ENCODE measurements at regions not wholly inside any gene's neighbourhood (a gene's known extent, or its start where the extent isn't known, plus 50 kb on each side); places are given as distances from the start of the nearest gene placed in this dataset.
A peak's percentile ranks its signal among the peaks of the same experiment; 100 is the strongest.
"Not testable (repeated sequence)": the region's sequence is repeated elsewhere in the genome, so short reads cannot be mapped to it uniquely, and the experiment has no call there.

DNA sequence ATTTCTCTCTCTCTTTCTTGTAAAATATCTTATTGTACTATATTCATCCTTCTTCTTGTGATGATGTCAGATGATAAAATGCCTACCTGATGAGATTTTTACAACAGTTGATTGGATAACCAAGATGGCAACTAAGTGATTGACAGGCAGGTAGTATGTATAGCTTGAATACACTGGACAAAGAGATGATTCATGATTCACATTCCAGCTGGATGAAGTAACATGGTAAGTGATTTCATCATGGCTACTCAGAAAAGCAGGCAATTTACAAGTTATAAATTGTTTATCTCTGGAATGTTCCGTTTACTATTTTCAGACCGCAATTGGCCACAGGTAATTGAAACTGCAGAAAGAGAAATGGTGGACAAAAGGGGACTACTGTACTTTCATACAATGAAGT is 1471.7 kb upstream of the C9orf72 start:
- DNase-seq = peak in 1 of 2 experiments; percentile 4

DNA sequence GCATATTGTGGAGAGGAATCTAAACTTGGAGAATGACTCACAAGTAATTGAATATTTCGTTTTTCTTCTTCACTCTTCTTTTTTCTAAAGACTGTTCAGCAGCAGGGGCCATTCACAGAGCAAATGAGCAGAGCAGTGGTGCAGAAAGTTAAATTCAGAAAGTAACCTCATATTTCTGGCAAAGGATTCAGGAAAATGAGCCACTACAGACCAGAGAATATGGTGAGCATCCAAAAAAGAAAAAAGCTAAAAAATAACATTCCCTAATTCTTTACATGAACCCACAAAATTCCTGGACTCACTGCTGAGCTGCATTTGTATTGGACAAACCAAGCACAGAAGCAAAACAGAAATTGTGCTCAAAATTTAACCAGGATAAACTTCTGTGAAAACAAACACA is 1486.8 kb upstream of the C9orf72 start:
- no peak for DNase-seq

DNA sequence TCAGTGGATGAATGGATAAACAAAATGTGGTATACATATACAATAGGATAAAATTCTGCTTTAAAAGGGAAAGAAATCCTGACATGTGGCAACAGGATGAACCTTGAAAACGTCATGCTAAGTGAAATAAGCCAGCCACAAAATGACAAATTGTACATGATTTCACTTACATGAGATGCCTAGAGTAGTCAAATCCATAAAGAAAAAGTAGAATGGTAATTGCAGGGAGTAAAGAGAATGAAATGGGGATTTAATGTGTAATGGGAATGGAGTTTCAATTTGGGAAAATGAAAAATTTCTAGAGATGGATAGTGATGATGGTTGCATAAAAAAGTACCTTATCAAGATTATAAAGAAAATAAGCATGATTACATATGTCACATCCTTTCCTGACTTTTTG is 1489.2 kb upstream of the C9orf72 start:
- no peak for DNase-seq

DNA sequence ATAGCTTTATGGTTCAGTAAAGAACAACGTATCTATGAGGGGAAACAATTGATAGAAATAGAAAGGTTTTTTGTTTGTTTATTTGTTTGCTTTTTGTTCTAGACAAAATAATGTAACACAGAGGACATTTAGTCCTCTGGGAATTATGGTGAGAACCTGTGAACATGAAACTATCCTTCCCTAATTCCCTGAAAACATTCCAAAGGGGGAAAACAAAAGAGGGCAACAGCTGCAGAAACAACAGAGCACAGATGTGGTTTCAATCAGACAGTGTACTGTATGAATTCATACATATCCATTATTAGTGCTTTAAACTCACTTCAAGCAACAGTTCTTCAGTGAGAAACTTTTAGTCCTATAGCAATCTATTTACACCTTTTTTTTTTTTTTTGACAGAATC is 1489.8 kb upstream of the C9orf72 start:
- DNase-seq = no peak

DNA sequence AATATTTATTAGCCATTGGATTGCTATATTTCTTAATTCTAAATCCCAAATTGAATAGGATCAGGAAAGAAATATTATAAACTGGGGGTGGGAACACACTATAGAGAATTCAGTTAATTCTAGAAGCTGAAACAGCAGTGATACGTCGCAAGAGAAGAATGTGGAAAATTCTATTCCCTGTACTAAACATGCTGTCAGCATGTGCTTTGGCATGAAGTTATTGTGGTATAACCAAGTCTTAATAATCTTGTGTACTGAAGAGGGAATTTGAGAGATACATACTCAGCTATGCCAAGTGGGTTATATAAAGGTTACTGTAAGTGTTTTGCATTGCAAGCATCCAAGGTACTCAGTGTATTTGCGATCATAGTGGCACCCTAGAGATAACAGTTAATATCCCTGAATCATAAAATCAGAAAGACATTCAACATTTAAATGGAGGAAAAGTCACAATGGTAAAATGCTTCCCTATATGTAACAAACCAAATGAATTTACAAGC is 1492.9 kb upstream of the C9orf72 start:
- DNase-seq = no peak

DNA sequence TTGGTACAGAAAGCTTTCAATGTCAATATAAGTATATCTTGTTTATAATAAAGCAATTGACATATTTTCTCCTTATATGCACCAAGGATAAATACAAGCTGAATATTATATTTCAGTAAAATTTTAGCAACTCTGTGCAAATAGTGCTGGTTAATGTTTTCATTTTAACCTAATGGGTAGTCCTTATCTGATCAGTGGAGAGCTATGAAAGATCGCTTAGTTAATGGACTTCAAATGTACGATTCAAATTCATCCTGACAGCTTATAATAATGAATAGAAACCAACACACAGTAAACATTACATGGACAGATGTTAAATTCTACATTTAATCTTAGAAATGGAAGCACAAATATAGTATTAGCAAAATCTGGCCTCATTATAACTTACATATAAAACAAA is 1495.2 kb upstream of the C9orf72 start:
- DNase-seq = no peak

DNA sequence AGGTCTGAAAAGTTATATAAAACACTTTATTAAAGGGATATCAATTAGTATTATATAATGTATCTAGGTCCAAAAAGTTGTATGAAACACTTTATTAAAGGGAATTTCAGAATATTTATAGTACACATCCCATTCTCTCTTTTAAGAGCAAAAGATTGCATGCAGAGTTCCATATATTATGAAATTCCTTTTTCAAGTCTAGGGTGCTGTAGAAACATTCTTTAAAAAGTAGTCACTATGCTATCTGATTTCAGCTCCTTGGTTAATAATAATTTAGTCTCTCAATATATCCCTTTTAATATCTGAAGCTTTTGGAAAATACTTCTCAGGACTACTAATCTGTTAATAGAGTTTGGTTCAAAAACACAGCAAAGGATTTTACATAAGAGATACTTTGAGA is 1496.1 kb upstream of the C9orf72 start:
- no peak for DNase-seq

DNA sequence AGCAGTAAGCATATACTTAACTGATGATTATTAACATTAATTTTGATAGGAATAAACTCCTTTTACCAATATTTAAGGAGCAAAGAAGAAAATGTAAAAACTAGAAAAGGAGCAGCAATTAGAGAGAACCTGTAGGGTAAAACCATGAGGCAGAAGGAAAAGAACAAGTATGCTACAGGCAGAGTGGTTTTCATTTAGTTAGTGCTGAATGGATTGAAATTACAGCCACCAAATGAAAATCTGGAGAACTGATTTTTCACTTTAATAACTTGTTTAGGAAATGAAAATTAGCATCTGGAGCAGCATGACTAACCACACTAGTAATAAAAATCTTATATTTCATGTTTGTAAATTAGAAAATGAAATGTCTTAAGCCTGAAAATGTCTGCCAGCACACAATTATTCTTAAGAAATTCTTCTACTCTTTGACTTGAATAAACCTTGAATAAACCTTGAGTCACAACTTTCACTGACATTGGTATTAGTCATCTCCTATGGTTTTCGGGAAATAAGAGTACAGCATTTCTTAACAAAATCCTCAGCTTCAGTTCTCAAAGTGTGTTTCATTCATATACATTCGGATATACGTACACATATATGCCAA is 1504.9 kb upstream of the C9orf72 start:
- DNase-seq = peak in 1 of 2 experiments; percentile 3

DNA sequence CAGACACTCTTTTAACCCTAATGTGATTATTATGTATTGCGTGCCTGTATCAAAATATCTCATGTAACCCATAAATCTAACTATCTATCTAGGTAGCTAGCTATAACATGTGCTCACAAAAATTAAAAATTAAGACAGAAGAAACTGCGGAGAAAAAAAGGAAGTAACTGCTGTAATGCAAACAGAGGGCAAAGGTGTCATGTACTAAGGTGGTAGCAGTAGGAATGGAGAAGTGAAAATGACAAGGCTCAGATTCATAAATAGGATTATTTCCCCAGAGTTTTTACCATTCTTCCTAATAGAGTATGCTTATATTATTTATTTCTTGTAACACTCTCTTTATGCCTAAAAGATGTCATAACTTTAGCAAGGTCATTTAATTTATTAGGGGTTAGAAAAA is 1527.5 kb upstream of the C9orf72 start:
- no peak for DNase-seq

DNA sequence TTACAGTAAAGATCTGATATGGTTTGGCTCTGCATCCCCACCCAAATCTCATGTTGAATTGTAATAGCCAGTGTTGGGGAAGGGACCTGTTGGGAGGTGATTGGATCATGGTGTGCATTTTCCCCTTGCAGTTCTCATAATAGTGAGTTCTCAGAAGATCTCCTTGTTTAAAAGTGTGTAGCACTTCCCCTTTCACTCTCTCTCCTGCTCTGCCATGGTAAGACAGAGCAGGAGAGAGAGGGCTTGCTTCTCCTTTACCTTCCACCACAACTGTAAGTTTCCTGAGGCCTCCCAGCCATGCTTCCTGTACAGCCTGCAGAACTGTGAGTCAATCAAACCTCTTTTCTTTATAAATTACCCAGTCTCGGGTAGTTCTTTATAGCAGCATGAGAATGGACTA is 1530.9 kb upstream of the C9orf72 start:
- DNase-seq = not testable (repeated sequence)

DNA sequence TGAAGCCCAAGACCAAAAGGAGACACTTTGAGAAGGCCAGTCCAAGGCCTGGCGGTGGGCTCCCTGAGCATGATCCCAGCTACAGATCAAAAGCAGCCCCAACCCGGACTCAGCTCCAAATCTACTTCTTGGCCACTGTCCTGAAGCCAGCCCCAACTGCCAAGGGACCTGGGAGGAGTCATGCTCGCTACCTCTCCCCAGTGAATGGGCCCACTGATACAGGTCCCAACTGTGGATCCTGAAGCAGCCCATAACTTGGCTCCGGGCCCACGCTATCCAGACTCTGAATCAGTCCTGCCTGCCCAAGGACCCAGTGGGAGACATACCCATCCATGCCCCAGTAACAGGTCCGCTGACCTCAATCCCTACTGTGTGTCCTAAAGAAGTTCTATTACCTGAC is 1545.3 kb upstream of the C9orf72 start:
- no peak for DNase-seq

DNA sequence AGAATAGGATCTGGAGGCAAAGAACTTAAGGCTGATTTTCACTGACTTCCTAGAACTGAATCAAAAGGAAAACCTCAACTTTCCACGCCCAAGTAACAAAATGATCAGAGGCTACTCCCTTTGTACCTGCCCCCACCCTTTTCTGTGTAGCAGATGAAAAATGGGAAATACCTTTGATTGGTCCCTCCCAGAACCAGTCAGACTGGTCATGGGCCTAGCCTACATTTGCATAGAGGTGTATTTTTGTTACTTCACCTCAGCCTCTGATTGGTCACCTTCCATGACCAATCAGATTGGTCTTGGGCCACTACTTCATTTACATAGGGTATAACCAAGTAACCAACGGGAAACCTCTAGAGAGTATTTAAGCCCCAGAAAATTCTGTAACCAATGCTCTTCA is 1553.5 kb upstream of the C9orf72 start:
- no peak for DNase-seq

DNA sequence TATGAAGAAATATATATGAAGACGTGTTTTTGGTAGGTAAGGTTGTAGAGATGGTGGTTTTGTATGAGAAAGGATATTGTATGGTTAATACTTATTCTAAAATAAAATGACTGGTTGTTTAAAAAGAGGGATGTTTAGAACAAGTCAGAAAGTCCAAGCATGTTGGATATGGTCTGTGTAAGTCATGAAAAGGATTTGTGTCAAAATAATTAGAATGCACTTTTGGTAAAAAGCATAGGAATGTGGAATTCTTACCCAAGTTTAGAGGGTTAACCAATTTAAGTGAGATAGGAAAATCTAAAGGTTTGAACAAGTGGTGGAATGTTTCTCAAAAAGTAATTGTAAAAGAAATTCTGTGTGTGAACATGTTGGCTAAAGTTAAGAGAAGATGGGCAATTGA is 1556.5 kb upstream of the C9orf72 start:
- no peak for DNase-seq

DNA sequence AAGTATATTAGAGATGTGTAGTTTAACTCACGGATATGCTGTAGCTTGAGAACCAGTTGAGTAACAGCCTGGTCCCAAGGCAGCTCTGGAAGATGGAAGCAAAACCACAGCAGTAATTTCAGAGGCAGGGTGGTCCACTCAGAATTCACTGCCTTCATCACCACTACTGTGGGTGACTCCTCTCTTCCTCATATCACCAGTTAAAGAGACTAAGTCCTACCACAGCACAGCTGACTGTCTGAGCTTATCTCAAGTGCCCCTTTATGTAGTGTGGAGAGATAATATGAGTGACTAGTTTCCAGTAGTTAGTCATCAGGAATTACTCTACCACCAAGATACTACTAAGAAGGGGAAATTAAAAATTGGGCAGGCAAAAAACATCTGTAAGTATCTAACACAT is 1571.2 kb upstream of the C9orf72 start:
- DNase-seq = no peak

DNA sequence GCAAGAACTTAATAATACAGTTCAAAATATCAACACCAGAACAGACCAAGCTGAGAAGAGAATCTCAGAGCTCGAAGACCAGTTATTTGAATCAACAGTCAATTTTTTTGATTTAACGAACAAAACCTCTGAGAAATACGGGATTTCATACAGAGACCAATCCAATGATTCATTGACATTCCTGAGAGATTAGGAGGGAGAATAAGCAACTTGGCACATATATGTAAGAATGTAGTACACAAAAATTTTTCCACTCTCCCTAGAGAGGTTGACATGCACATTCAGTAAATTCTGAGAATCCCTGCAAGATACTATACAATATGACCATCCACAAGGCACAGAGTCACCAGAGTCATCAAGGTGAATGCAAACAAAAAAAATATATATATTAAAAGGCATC is 1577.3 kb upstream of the C9orf72 start:
- DNase-seq = no peak

DNA sequence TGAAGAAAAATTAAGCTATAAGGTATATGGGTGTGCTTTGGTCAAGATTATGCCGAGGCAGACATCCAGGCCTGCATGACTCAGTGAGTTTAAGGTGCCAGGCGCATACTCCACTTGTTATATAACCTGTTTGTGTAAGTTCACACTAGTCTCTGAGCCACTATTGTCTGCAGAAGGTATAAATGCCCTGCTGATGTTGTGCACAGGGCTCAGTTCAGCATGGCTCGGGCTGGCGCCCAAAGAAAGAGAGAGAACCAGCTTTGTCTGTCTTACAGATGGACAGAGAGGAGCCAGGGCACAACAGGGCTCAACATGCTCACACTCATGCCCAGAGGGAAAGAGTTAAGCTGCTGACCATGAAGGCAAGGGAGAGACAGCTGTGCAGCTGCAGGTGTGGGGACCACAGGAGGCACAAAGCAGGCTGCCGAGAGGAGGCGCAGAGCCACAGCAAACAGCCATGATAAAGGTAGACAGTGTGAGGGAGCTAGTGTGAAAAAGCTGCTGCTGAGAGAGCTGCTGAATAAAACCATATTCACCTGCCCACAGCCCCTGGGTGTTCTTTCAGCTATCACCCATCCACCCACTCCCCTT is 1587.6 kb upstream of the C9orf72 start:
- DNase-seq = no peak

DNA sequence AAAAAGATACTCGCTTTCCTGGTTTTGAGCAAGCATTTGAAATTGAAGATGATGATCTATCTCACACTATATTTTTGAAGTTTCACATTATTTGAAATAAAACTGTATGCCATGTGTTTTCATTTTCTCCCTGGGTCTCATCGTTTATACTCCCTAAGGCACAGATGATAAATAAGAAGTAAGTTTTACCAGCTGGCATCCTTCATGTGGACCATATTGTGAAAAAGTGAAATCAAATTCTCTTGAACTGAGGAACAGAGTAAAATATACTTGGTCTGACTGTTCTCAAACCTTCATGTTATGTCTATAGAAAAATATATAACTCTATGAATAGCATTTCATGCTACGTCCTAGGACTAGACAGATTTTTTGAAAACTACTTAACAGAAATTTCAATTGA is 1600.9 kb upstream of the C9orf72 start:
- DNase-seq = no peak

DNA sequence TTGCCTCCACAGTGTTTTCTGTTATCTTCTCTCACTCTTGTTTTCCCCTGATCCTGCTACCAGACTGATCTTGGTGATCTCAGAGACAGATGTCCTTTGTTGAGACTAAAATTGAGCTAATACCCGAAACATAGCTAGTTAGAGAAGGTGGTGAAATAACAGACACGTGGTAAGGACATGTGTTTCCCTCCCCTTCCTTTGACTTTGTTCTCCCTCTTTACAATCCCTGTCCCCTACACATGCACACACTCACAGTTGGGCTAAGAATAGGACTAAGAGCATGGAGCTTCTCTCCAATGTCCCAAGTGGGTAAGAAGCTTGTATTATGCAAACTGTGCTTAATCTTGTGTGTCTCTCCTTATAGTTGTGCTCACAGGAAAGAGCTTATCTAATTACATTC is 1603.0 kb upstream of the C9orf72 start:
- DNase-seq = no peak

DNA sequence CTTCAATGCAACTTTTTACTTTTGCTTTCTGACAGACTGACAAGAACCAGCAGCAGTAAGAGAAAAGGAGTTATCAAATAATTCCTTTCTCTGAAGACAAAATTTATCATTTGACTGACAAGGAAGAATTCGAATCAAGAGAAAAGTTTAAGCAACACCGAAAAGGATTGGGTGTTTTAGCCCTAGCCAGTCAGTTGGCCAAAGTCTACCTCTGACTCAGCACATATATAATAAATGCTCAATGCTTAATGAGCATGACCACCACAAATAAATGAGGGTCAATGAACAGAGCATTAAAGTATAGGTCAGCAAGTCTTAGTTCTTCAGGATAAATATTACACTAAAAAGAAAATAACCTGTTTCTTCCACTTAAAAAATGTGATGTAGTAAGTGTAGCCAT is 1603.5 kb upstream of the C9orf72 start:
- DNase-seq = no peak

DNA sequence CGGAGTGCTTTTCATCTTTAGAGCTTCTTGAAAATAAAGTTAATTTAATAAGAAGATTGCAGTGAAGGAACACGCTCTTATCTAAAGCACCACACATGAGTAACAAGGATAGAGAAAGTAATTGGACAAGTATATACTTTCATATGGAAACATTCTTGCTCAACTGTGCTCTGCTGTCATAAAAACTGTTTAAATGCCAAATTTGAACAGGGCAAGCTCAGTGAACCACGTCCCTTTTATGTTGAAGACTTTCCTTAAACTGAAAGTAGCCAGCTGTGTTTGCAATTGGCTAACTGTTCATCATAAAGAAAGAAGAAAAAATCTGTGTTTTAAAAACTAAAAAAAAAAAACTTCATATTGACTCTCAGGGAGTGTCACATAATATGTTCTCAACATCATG is 1610.7 kb upstream of the C9orf72 start:
- no peak for DNase-seq

DNA sequence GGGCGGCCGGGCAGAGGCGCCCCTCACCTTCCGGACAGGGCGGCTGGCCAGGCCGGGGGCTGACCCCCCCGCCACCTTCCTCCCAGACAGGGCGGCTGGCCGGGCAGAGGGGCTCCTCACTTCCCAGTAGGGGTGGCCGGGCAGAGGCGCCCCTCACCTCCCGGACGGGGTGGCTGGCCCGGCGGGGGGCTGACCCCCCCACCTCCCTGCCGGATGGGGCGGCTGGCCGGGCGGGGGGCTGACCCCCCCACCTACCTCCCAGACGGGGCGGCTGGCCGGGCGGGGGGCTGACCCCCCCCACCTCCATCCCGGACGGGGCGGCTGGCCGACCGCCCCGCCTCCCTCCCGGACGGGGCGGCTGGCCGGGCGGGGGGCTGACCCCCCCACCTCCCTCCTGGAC is 1615.5 kb upstream of the C9orf72 start:
- not testable (repeated sequence) for DNase-seq

DNA sequence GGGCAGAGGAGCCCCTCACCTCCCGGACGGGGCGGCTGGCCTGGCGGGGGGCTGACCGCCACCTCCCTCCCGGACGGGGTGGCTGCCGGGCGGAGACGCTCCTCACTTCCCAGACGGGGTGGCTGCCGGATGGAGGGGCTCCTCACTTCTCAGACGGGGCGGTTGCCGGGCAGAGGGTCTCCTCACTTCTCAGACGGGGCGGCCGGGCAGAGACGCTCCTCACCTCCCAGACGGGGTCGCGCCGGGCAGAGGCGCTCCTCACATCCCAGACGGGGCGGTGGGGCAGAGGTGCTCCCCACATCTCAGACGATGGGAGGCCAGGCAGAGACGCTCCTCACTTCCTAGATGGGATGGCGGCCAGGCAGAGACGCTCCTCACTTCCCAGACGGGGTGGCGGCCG is 1615.9 kb upstream of the C9orf72 start:
- not testable (repeated sequence) for DNase-seq

DNA sequence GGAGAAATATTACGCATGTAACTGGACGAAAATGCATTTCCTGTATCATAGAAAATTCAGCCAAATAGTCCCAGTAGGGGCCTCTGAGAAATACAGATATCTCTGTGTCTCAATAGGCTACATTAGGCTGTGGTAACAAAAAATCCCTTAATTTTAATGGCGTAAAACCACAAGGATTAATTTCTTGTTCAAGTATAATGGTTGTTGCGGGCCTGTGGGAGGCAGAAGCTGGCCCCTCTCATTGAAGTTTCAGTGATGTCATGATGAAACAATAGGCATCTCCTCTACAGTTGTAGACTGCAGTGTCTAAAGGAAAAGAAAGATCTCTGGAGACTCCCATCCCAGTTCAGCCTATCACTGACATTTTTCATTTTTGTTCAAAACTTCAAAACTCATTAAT is 1625.6 kb upstream of the C9orf72 start:
- DNase-seq = no peak

DNA sequence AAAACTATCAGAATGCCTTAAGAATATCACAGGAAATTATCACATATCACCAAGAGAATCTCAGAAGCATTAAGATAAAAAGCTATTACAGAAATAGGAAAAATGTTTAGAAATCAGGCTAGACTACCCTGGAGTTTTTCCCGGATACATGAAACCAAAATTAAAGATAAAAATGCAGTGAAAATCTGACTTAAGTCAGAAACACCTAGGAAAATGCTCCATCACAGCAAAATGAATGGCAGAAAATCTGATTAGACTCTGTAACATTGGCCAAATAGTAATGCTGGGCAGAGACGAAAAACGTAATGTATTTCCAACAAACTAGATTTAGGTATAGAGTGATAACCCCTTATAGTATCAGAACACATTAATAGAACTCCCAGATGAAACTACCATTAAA is 1626.7 kb upstream of the C9orf72 start:
- no peak for DNase-seq

DNA sequence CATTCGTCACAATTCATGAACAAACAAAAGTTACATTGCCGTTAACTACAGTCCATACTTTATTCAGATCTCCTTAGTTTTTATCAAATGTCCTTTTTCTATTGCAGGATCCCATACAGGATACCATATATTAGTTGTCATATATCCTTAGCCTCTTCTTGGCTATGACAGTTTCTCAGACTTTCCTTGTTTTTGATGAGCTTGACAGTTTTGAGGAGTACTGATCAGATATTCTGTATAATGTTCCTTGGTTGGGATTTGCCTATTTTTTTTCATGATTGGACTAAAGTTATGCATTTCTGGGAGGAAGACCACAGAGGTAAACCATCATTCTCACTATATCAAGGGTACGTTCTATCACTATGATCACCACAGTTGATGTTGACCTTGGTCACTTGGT is 1627.4 kb upstream of the C9orf72 start:
- no peak for DNase-seq

Data from SW 1271 (cell line).